Panc1 (cell line): ENCODE measurements at regions not wholly inside any gene's neighbourhood (a gene's known extent, or its start where the extent isn't known, plus 50 kb on each side); places are given as distances from the start of the nearest gene placed in this dataset.

Source experiments
- ATAC-seq: fragments of 200-7000 bp; cut with Tn5 transposase; 2 replicates; pipeline ENCODE4 v1.9.1; 2020; ENCODE audit warnings: mild to moderate bottlenecking, moderate library complexity
- BruUV-seq: library from RNA; stranded (reverse); fragments of 400-500 nt; replicated peaks from 2 replicates; lab custom pipeline; 2021; lab: Mats Ljungman, UMichigan
- CTCF ChIA-PET: fragments of 300-600 bp; sonication (Branson Sonifier 250); formaldehyde crosslinking; loops from one replicate; lab custom pipeline; 2022; ENCODE audit warnings: antibody characterized with exemption; lab: Charles Lee
- POLR2A ChIA-PET: fragments of 300-600 bp; sonication (Branson Sonifier 250); formaldehyde crosslinking; loops from one replicate; lab custom pipeline; 2022; ENCODE audit warnings: antibody characterized with exemption; lab: Charles Lee
- DNase-seq: peaks from one replicate; pipeline ENCODE4 v3.0.0-alpha.2; 2010; ENCODE audit warnings: low read depth, low spot score
- H3K27ac ChIP-seq: 2 replicates; pipeline ENCODE4 v1.5.1; 2011; ENCODE audit warnings: mild to moderate bottlenecking, low read length, inconsistent platforms
- H3K27me3 ChIP-seq: fragments of 200-500 bp; sonication (Bioruptor generic); 2 replicates; pipeline ENCODE4 v1.6.0; 2014; ENCODE audit warnings: low read length, inconsistent platforms; ENCODE audit not compliant: control insufficient read depth, insufficient read depth
- H3K36me3 ChIP-seq: fragments of 200-500 bp; sonication (Bioruptor generic); 2 replicates; pipeline ENCODE4 v1.5.1; 2014; ENCODE audit warnings: inconsistent platforms, mild to moderate bottlenecking, low read length, moderate library complexity; ENCODE audit not compliant: control insufficient read depth, insufficient read depth
- H3K4me1 ChIP-seq: 2 replicates; pipeline ENCODE4 v1.5.1; 2011; ENCODE audit warnings: inconsistent platforms, mild to moderate bottlenecking, low read length, moderate library complexity; ENCODE audit not compliant: control insufficient read depth, insufficient read depth
- H3K4me3 ChIP-seq, 2 experiments: 2 replicates each; pipeline ENCODE4 v1.5.1; 2011 to 2012; ENCODE audit warnings: low read depth in 2 of 2, low read length in 2 of 2, mild to moderate bottlenecking in 2 of 2, inconsistent platforms in 1 of 2, moderate library complexity in 1 of 2
- H3K9me3 ChIP-seq: fragments of 200-500 bp; sonication (Bioruptor generic); 2 replicates; pipeline ENCODE4 v1.5.1; 2014; ENCODE audit warnings: low read depth, mild to moderate bottlenecking, inconsistent platforms, low read length, moderate library complexity; ENCODE audit not compliant: control insufficient read depth, insufficient read depth
- CTCF ChIP-seq: fragments of 450-650 bp; IDR thresholded peaks from 2 replicates; pipeline ENCODE4 v1.5.1; 2017; ENCODE audit warnings: mild to moderate bottlenecking
- POLR2AphosphoS5 ChIP-seq: IDR thresholded peaks from 2 replicates; pipeline ENCODE4 v1.6.1; 2012; ENCODE audit warnings: mild to moderate bottlenecking, low read depth, low read length, moderate library complexity
- REST ChIP-seq, 2 experiments: IDR thresholded peaks; 2 replicates each; pipeline ENCODE4 v1.6.1; 2011 to 2012; ENCODE audit warnings: low read depth in 2 of 2, control low read depth in 1 of 2, low read length in 1 of 2, mild to moderate bottlenecking in 1 of 2, moderate library complexity in 1 of 2; ENCODE audit not compliant: insufficient read depth in 1 of 2
- SIN3A ChIP-seq: IDR thresholded peaks from 2 replicates; pipeline ENCODE4 v1.6.1; 2012; ENCODE audit warnings: low read depth, mild to moderate bottlenecking, low read length, moderate library complexity, borderline replicate concordance; ENCODE audit not compliant: insufficient read depth
- TCF7L2 ChIP-seq: IDR thresholded peaks from 2 replicates; pipeline ENCODE4 v1.6.1; 2011; ENCODE audit warnings: mild to moderate bottlenecking, low read depth, low read length, inconsistent platforms
- in situ Hi-C: cut with HindIII; loops from 2 replicates; pipeline ENCODE4 v1.10.0; 2016; ENCODE audit warnings: low sequenced_read_pairs, low pct_unique_long_range_greater_than_20kb
- intact Hi-C: fragments of 100-400 bp; cut with micrococcal nuclease; formaldehyde crosslinking; loops from one replicate; pipeline ENCODE4 v1.10.0; 2022; ENCODE audit not compliant: unreplicated experiment

- ATAC-seq (no peak), DNase-seq (no peak)
- Histone ChIP-seq H3K27me3 (no peaks in the 10 kb centered on the region), H3K4me3 (no peak overlapping the region), H3K4me1 (no peaks in the 10 kb centered on the region), H3K9me3 (no peaks in the 10 kb centered on the region), H3K36me3 (no peaks in the 10 kb centered on the region), H3K27ac (no peak overlapping the region)
- TF ChIP-seq CTCF (no peak), TCF7L2 (no peak), REST (IDR thresholded peaks at IDR 0.05; ENCODE audit: insufficient read depth in 1 of 2, low read depth in 2 of 2, low read length in 1 of 2) (no peak), POLR2AphosphoS5 (no peak), SIN3A (no peak)
- BruUV-seq: no TSS peak
- intact Hi-C loops (no loop called here), in situ Hi-C loops (no loop called here)
- CTCF ChIA-PET: no interaction called here
- POLR2A ChIA-PET: no interaction called here
Measured at GRCh38 chr4:11889099-11889498, 460.4 kb upstream of the HS3ST1 start.

DNA sequence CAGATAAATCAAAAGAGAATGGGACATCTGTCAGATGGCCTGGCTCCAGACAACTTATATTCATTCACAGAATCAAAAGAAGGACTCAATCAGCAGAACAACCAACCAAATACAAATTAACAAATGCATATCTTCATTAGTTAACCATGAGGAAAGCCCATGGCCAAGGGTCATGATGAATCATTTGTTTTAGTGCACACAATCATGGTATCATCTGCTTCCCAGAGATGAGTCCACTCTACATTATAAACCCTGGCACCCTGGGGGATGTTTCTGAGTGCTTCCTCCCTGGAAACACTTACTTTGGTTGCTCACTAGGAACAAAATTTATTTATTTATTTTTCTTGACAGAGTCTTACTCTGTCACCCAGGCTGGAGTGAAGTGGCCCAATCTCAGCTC lies 453.3 kb upstream of the HS3ST1 start:
- ChIA-PET CTCF (no interaction called here), POLR2A (no interaction called here)
- in situ Hi-C loops: no loop called here
- no peak overlapping the region for H3K4me3 ChIP-seq
- H3K27me3 ChIP-seq: no peaks in the 10 kb centered on the region
- BruUV-seq: no TSS peak
- DNase-seq (no peak), ATAC-seq (no peak)
- H3K4me1 ChIP-seq: no peaks in the 10 kb centered on the region
- no peaks in the 10 kb centered on the region for H3K9me3 ChIP-seq
- intact Hi-C loops: no loop called here
- H3K27ac ChIP-seq: no peak overlapping the region
- TF ChIP-seq REST (IDR thresholded peaks at IDR 0.05; ENCODE audit: insufficient read depth in 1 of 2, low read depth in 2 of 2, low read length in 1 of 2) (no peak), POLR2AphosphoS5 (no peak), SIN3A (no peak), TCF7L2 (no peak), CTCF (no peak)
- H3K36me3 ChIP-seq: no peaks in the 10 kb centered on the region
